GM12872 (cell line): ENCODE measurements at regions not wholly inside any gene's neighbourhood (a gene's known extent, or its start where the extent isn't known, plus 50 kb on each side); places are given as distances from the start of the nearest gene placed in this dataset.

Source experiments
- CTCF ChIP-seq: IDR thresholded peaks from 3 replicates; pipeline ENCODE4 v1.5.1; 2011; ENCODE audit warnings: low read depth, mild to moderate bottlenecking, low read length, moderate library complexity; ENCODE audit not compliant: insufficient read depth

- no peak for TF ChIP-seq CTCF
Observed at GRCh38 chr14:66116732-66117131, 369.4 kb upstream of the CCDC196 start.

- TF ChIP-seq CTCF: no peak
Observed at GRCh38 chr14:66117600-66117999, 368.6 kb upstream of the CCDC196 start.

- TF ChIP-seq CTCF: no peak
Observed at GRCh38 chr14:66119606-66120231, 366.5 kb upstream of the CCDC196 start.

GRCh38 chr14:66120402-66120801 is 365.8 kb upstream of the CCDC196 start:
- no peak for TF ChIP-seq CTCF

GRCh38 chr14:66121859-66122258 is 364.3 kb upstream of the CCDC196 start:
- no peak for TF ChIP-seq CTCF

GRCh38 chr14:66129224-66129623 is 356.9 kb upstream of the CCDC196 start:
- TF ChIP-seq CTCF: no peak

GRCh38 chr14:66131111-66131510 is 355.1 kb upstream of the CCDC196 start:
- no peak for TF ChIP-seq CTCF
